ENCODE measurements at regions not wholly inside any gene's neighbourhood (a gene's known extent, or its start where the extent isn't known, plus 50 kb on each side); places are given as distances from the start of the nearest gene placed in this dataset.

DNA sequence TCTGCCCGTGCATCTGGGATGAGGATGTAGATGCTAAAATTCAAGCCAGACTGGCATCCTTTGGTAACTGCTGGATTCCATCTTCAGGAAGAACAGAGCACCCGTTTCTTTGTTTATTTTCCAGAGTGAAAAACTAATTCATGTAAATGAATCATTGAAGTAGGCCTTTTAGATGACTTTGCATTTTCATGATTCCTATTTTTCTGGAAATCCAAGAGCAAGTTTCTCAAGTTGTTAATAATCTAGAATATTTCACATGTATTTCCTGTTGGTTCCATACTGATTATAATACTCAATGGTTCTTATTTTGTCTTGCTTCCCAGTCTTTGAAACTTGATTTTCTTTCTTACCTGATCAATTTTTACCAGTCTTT, 328.4 kb downstream of the LPIN1 start:
- no peak for TF ChIP-seq POLR2A (IDR thresholded peaks at IDR 0.05)
- TF ChIP-seq, protein P1, sequence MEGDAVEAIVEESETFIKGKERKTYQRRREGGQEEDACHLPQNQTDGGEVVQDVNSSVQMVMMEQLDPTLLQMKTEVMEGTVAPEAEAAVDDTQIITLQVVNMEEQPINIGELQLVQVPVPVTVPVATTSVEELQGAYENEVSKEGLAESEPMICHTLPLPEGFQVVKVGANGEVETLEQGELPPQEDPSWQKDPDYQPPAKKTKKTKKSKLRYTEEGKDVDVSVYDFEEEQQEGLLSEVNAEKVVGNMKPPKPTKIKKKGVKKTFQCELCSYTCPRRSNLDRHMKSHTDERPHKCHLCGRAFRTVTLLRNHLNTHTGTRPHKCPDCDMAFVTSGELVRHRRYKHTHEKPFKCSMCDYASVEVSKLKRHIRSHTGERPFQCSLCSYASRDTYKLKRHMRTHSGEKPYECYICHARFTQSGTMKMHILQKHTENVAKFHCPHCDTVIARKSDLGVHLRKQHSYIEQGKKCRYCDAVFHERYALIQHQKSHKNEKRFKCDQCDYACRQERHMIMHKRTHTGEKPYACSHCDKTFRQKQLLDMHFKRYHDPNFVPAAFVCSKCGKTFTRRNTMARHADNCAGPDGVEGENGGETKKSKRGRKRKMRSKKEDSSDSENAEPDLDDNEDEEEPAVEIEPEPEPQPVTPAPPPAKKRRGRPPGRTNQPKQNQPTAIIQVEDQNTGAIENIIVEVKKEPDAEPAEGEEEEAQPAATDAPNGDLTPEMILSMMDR (IDR thresholded peaks at IDR 0.05) = no peak
